Heart left ventricle (tissue), 16 donors: ENCODE measurements at regions not wholly inside any gene's neighbourhood (a gene's known extent, or its start where the extent isn't known, plus 50 kb on each side); places are given as distances from the start of the nearest gene placed in this dataset.

Source experiments
- ATAC-seq, 4 donors: fragments of 200-7000 bp; cut with Tn5 transposase; one replicate each; pipeline ENCODE4 v1.9.1; 2020 to 2022; ENCODE audit warnings: moderate library complexity in 4 of 4, mild to moderate bottlenecking in 3 of 4, moderate number of reproducible peaks in 1 of 4
- DNase-seq, 5 donors: peaks; one replicate each; pipeline ENCODE4 v3.0.0-alpha.2; 2020
- H3K27ac ChIP-seq, 12 donors: fragments of 200-600 bp; sonication (generic) in 4 of 12; one replicate each; pipeline versions ENCODE4 v1.5.0 to v1.8.0; 2016 to 2022; ENCODE audit warnings: mild to moderate bottlenecking in 2 of 12
- H3K27me3 ChIP-seq, 9 donors: fragments of 200-600 bp; sonication (generic) in 2 of 9; one replicate each; pipeline versions ENCODE4 v1.5.1 to v1.8.0; 2016 to 2022; ENCODE audit warnings: mild to moderate bottlenecking in 3 of 9
- H3K36me3 ChIP-seq, 9 donors: fragments of 200-600 bp; sonication (generic) in 2 of 9; one replicate each; pipeline versions ENCODE4 v1.5.0 to v1.8.0; 2018 to 2022; ENCODE audit warnings: mild to moderate bottlenecking in 2 of 9
- H3K4me1 ChIP-seq, 12 donors: fragments of 200-600 bp; sonication (generic) in 4 of 12; one replicate each; pipeline versions ENCODE4 v1.5.0 to v1.8.0; 2016 to 2022; ENCODE audit warnings: mild to moderate bottlenecking in 3 of 12
- H3K4me3 ChIP-seq, 12 donors: fragments of 200-600 bp; sonication (generic) in 4 of 12; one replicate each; pipeline versions ENCODE4 v1.5.0 to v1.8.0; 2017 to 2022; ENCODE audit warnings: mild to moderate bottlenecking in 9 of 12, moderate library complexity in 4 of 12
- H3K9me3 ChIP-seq, 12 donors: fragments of 200-600 bp; sonication (generic) in 4 of 12; one replicate each; pipeline versions ENCODE4 v1.5.0 to v1.8.0; 2016 to 2022; ENCODE audit warnings: mild to moderate bottlenecking in 1 of 12
- CTCF ChIP-seq, 12 donors: fragments of 200-600 bp; sonication (generic) in 4 of 12; IDR thresholded peaks; one replicate each; pipeline versions ENCODE4 v1.5.0 to v1.8.0; 2018 to 2022; ENCODE audit warnings: antibody characterized with exemption in 12 of 12, mild to moderate bottlenecking in 5 of 12
- POLR2A ChIP-seq, 2 donors: fragments of 450-650 bp; IDR thresholded peaks; one replicate each; pipeline ENCODE4 v1.6.1; 2017; ENCODE audit warnings: antibody characterized with exemption in 2 of 2, mild to moderate bottlenecking in 2 of 2, moderate library complexity in 2 of 2
- WGBS, 4 donors: extraction: QIAGEN DNeasy Blood & Tissue Kit in 2 of 4; methylation state at CpG; one replicate each; pipeline versions ENCODE4 v1.1.5 to v1.1.7; 2013 to 2018; 5-methylcytosine and 5-hydroxymethylcytosine counted together
- intact Hi-C, 10 donors: fragments of 100-400 bp; cut with DNase I; formaldehyde crosslinking; loops; one replicate each; pipeline versions ENCODE4 v1.11.1 to v1.14.2; 2022
- donor health status: ischemic (EF 13 %, LVEDD 7.1; RV severe dilation, severe dysfunction).
- donor health status: healthy with polysubstance abuse.
- donor health status: DM: no; HTN: yes; CAD: no.
- donor health status: DM: no; HTN: no; CAD: no.
- donor health status: ischemic (EF 25% LVEDD 6.9; RV normal size, moderate dysfunction).
- donor health status: ischemic (EF 25% LVEDD 5.7; RV mildly dilated, moderate dysfunction).
- donor health status: healthy.
- donor health status: DM: yes; HTN: yes; CAD: no.
- donor health status: ischemic (EF 35%, LVEDD 5.7; RV mildly dilated, moderate dysfunction).
- donor health status: nonischemic (EF 11% LVEDD 7.7; RV severe dilation, severe dysfunction).
- donor health status: DM: yes; HTN: yes; CAD: no.
- donor health status: PGD.
- donor health status: ischemic (EF 29% LVEDD 5.4; RV normal size, mild dysfunction).
- donor health status: nonischemic (EF 23%, LVEDD 6.1; RV moderate dilation, normal function).

- intact Hi-C loops = no loop called here
- 80 to 88% (median 86%) methylated on average over 4 of the region's 4 CpGs for WGBS, 4 donors
- ATAC-seq = no peak
- Histone ChIP-seq H3K4me3 (no peak overlapping the region), H3K27me3 (no peaks in the 10 kb centered on the region), H3K9me3 (no peaks in the 10 kb centered on the region), H3K36me3 (no peaks in the 10 kb centered on the region), H3K27ac (peak overlapping the region in 2 of 12 donors; percentile 56 to 62), H3K4me1 (peaks cover 0 to 54% (median 0%) of the 10 kb centered on the region in 12 donors)
- no peak for DNase-seq
- no peak for TF ChIP-seq POLR2A (IDR thresholded peaks at IDR 0.05)
- no peak for TF ChIP-seq CTCF (IDR thresholded peaks at IDR 0.05)
Measured at GRCh38 chr11:10641912-10642697, 51.5 kb downstream of the IRAG1 start.

- ATAC-seq = peak in 1 of 4 donors; percentile 57
- H3K9me3 ChIP-seq = no peaks in the 10 kb centered on the region
- peaks cover 0 to 54% (median 0%) of the 10 kb centered on the region in 12 donors for H3K4me1 ChIP-seq
- WGBS, 4 donors = 88 to 91% (median 90%) methylated on average over 9 of the region's 9 CpGs
- no peaks in the 10 kb centered on the region for H3K36me3 ChIP-seq
- intact Hi-C loops = no loop called here
- H3K27ac ChIP-seq = peak overlapping the region in 2 of 12 donors; percentile 56 to 62
- no peak overlapping the region for H3K4me3 ChIP-seq
- DNase-seq = no peak
- TF ChIP-seq CTCF (IDR thresholded peaks at IDR 0.05) (no peak), POLR2A (IDR thresholded peaks at IDR 0.05) (no peak)
- no peaks in the 10 kb centered on the region for H3K27me3 ChIP-seq
Measured at GRCh38 chr11:10641177-10641911, 52.2 kb downstream of the IRAG1 start.

- no peak overlapping the region for H3K4me3 ChIP-seq
- TF ChIP-seq POLR2A (IDR thresholded peaks at IDR 0.05) (no peak), CTCF (IDR thresholded peaks at IDR 0.05) (no peak)
- no peaks in the 10 kb centered on the region for H3K9me3 ChIP-seq
- H3K27ac ChIP-seq = peak overlapping the region in 2 of 12 donors; percentile 56 to 62
- DNase-seq (no peak), ATAC-seq (no peak)
- H3K27me3 ChIP-seq = no peaks in the 10 kb centered on the region
- H3K4me1 ChIP-seq = peaks cover 0 to 51% (median 0%) of the 10 kb centered on the region in 12 donors
- intact Hi-C loops = no loop called here
- WGBS, 4 donors = 66 to 70% (median 68%) methylated on average over 3 of the region's 3 CpGs
- H3K36me3 ChIP-seq = no peaks in the 10 kb centered on the region
Measured at GRCh38 chr11:10640308-10640707, 53.2 kb downstream of the IRAG1 start.

GRCh38 chr11:10639350-10639749, 54.2 kb downstream of the IRAG1 start:
- Histone ChIP-seq H3K27ac (peak overlapping the region in 2 of 12 donors; percentile 6 to 62), H3K27me3 (no peaks in the 10 kb centered on the region), H3K4me1 (peaks cover 0 to 51% (median 0%) of the 10 kb centered on the region in 12 donors), H3K36me3 (no peaks in the 10 kb centered on the region), H3K4me3 (no peak overlapping the region), H3K9me3 (no peaks in the 10 kb centered on the region)
- TF ChIP-seq POLR2A (IDR thresholded peaks at IDR 0.05) = no peak
- ATAC-seq = peak in 1 of 4 donors; percentile 12
- intact Hi-C loops = no loop called here
- DNase-seq = no peak
- 85 to 86% (median 85%) methylated on average over 7 of the region's 7 CpGs for WGBS, 4 donors
